ENCODE measurements at regions not wholly inside any gene's neighbourhood (a gene's known extent, or its start where the extent isn't known, plus 50 kb on each side); places are given as distances from the start of the nearest gene placed in this dataset.

GRCh38 chr2:6314218-6314960 lies 551.3 kb downstream of the CMPK2 start:
- Histone ChIP-seq H3K4me1 (ENCODE audit: insufficient read depth, low read length) (no peaks in the 10 kb centered on the region), H3K23ac (ENCODE audit: insufficient read length, low read depth, low read length) (no peak overlapping the region), H3K4ac (ENCODE audit: low read depth, low read length) (no peak overlapping the region), H3K79me1 (ENCODE audit: insufficient read depth, low read depth, low read length, poor library complexity, severe bottlenecking) (no peaks in the 10 kb centered on the region), H2BK5ac (ENCODE audit: insufficient read length, low read length) (no peak overlapping the region), H3K18ac (ENCODE audit: insufficient read length, low read depth, low read length) (no peak overlapping the region), H3K4me2 (ENCODE audit: insufficient read depth, insufficient read length, low read length) (no peak overlapping the region), H2AK5ac (ENCODE audit: insufficient read length, low read length) (no peak overlapping the region), H4K20me1 (ENCODE audit: control insufficient read depth, insufficient read depth, insufficient read length) (no peaks in the 10 kb centered on the region), H3K79me2 (ENCODE audit: insufficient read depth, low read length) (no peaks in the 10 kb centered on the region), H3K23me2 (ENCODE audit: insufficient read length, low read depth, low read length, poor library complexity, severe bottlenecking) (no peaks in the 10 kb centered on the region), H2BK12ac (ENCODE audit: insufficient read length, low read depth, low read length) (no peak overlapping the region), H3T11ph (ENCODE audit: low read length) (no peak overlapping the region), H2AFZ (ENCODE audit: low read length) (no peak overlapping the region), H2BK20ac (ENCODE audit: low read depth, low read length, poor library complexity, severe bottlenecking) (no peak overlapping the region), H4K91ac (ENCODE audit: insufficient read length, low read depth, low read length) (no peak overlapping the region), H3K9me3 (ENCODE audit: control insufficient read depth, low read depth, low read length) (no peaks in the 10 kb centered on the region), H3K9ac (ENCODE audit: extremely low read depth, insufficient read length, low read length) (no peak overlapping the region), H3K27ac (ENCODE audit: insufficient read length, low read depth, low read length) (no peak overlapping the region), H2BK15ac (ENCODE audit: low read depth, low read length) (no peak overlapping the region), H3K14ac (ENCODE audit: insufficient read depth, low read length) (no peak overlapping the region), H2BK120ac (ENCODE audit: low read depth, low read length, poor library complexity, severe bottlenecking) (no peak overlapping the region), H3K56ac (ENCODE audit: insufficient read length, low read depth, low read length) (no peak overlapping the region), H4K5ac (ENCODE audit: insufficient read length, low read depth, low read length) (no peak overlapping the region), H4K8ac (replicated peaks; ENCODE audit: insufficient read length, low read depth, low read length) (no peak overlapping the region), H3K27me3 (ENCODE audit: insufficient read depth, low read length) (no peaks in the 10 kb centered on the region)
- DNase-seq, result no peak
- H3K4me3 Mint-ChIP-seq, result no peak overlapping the region
- H3K27ac Mint-ChIP-seq, result no peak overlapping the region; a peak in 1 of 7 replicates
- H3K27me3 Mint-ChIP-seq (ENCODE audit: low read depth), result no peaks in the 10 kb centered on the region
- H3K9me3 Mint-ChIP-seq, result peaks cover 3 to 6% of the 10 kb centered on the region in 2 experiments; a peak in 4 of 5 replicates
- H3K36me3 Mint-ChIP-seq (ENCODE audit: insufficient read depth in 1 of 3, low read depth in 3 of 3), result no peaks in the 10 kb centered on the region
- no peak for TF ChIP-seq CTCF (conservative IDR thresholded peaks at IDR 0.05)
- no CpG with 5 or more reads among the region's 4 CpGs for WGBS (ENCODE audit: extremely low coverage, insufficient read length, low lambda C conversion rate)
- H3K4me1 Mint-ChIP-seq, result peaks cover 5% of the 10 kb centered on the region in 2 experiments; a peak in 1 of 4 replicates

All from H9 (cell line).